Fibroblast of lung (primary cell): ENCODE measurements at regions not wholly inside any gene's neighbourhood (a gene's known extent, or its start where the extent isn't known, plus 50 kb on each side); places are given as distances from the start of the nearest gene placed in this dataset.

Experiments
- EZH2 ChIP-seq: IDR thresholded peaks from 2 replicates; pipeline ENCODE4 v1.5.1; 2012; ENCODE audit warnings: low read length, control low read depth, mild to moderate bottlenecking; ENCODE audit errors: missing control alignments
- TF ChIP-seq, protein P1 (sequence below), 2 donors: IDR thresholded peaks in 1 of 2; conservative IDR thresholded peaks in 1 of 2; 1 replicate in 1 of 2; 2 replicates in 1 of 2; pipeline ENCODE4 v1.5.1; 2011 to 2012; ENCODE audit warnings: low read length in 2 of 2, control low read depth in 1 of 2, inconsistent platforms in 1 of 2, low read depth in 1 of 2, mild to moderate bottlenecking in 1 of 2

DNA sequence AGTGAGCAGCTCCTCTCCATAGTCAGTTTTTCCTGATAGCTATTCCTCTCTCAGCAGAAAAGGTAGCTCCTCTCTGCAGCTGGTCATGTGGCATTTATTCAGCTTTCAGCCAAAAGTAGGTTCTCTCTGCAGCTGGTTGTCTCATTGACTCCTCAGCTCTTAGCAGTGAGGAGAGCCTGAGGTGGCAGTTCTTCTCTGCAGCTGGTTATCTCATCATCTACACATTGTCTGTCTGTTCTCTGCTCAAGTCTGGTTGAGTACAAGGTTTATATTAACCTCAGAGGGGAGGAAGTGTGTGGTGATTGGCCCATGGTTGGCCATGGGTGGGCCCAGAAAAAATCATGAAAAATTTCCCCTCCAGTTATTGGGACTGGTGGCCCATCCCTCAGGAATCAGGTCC is 338.3 kb downstream of the KDM5D start:
- TF ChIP-seq, protein P1, sequence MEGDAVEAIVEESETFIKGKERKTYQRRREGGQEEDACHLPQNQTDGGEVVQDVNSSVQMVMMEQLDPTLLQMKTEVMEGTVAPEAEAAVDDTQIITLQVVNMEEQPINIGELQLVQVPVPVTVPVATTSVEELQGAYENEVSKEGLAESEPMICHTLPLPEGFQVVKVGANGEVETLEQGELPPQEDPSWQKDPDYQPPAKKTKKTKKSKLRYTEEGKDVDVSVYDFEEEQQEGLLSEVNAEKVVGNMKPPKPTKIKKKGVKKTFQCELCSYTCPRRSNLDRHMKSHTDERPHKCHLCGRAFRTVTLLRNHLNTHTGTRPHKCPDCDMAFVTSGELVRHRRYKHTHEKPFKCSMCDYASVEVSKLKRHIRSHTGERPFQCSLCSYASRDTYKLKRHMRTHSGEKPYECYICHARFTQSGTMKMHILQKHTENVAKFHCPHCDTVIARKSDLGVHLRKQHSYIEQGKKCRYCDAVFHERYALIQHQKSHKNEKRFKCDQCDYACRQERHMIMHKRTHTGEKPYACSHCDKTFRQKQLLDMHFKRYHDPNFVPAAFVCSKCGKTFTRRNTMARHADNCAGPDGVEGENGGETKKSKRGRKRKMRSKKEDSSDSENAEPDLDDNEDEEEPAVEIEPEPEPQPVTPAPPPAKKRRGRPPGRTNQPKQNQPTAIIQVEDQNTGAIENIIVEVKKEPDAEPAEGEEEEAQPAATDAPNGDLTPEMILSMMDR (conservative IDR thresholded peaks at IDR 0.05 in 1 of 2, IDR thresholded peaks at IDR 0.05 in 1 of 2; ENCODE audit: low read depth in 1 of 2, low read length in 2 of 2), result no peak
- no peak for TF ChIP-seq EZH2
